ENCODE measurements at regions not wholly inside any gene's neighbourhood (a gene's known extent, or its start where the extent isn't known, plus 50 kb on each side); places are given as distances from the start of the nearest gene placed in this dataset.

- no peak for TF ChIP-seq CTCF (conservative IDR thresholded peaks at IDR 0.05)
- no peak for TF ChIP-seq ZFX (IDR thresholded peaks at IDR 0.05)
Observed at GRCh38 chr13:82571653-82572052, 1310.6 kb downstream of the SLITRK1 start.
